Chondrocyte (in vitro differentiated cells): ENCODE measurements at regions not wholly inside any gene's neighbourhood (a gene's known extent, or its start where the extent isn't known, plus 50 kb on each side); places are given as distances from the start of the nearest gene placed in this dataset.

Source experiments
- DNase-seq: peaks from one replicate; pipeline ENCODE4 v3.0.0; 2021; ENCODE audit warnings: mixed read lengths, low spot score
- H3K27ac Mint-ChIP-seq: one replicate; pipeline ENCODE4 v1.8.0; 2021; ENCODE audit warnings: mild to moderate bottlenecking, moderate library complexity, mixed read lengths; ENCODE audit not compliant: unreplicated experiment
- H3K27me3 Mint-ChIP-seq: 2 replicates; pipeline ENCODE4 v1.8.0; 2021; ENCODE audit warnings: low read depth, mixed read lengths
- H3K36me3 Mint-ChIP-seq: 2 replicates; pipeline ENCODE4 v1.8.0; 2021; ENCODE audit warnings: low read depth, mixed read lengths
- H3K4me1 Mint-ChIP-seq: 2 replicates; pipeline ENCODE4 v1.8.0; 2021; ENCODE audit warnings: low read depth, mild to moderate bottlenecking, mixed read lengths
- H3K4me3 Mint-ChIP-seq: one replicate; pipeline ENCODE4 v1.8.0; 2021; ENCODE audit warnings: mild to moderate bottlenecking, moderate library complexity, mixed read lengths; ENCODE audit not compliant: unreplicated experiment
- H3K9me3 Mint-ChIP-seq: 2 replicates; pipeline ENCODE4 v1.8.0; 2021; ENCODE audit warnings: low read depth, mixed read lengths
- TF ChIP-seq, protein P1 (sequence below): fragments of 200-600 bp; sonication (generic); IDR thresholded peaks from 2 replicates; pipeline ENCODE4 v1.5.0; 2021; ENCODE audit warnings: antibody characterized with exemption, mild to moderate bottlenecking, moderate library complexity

DNA sequence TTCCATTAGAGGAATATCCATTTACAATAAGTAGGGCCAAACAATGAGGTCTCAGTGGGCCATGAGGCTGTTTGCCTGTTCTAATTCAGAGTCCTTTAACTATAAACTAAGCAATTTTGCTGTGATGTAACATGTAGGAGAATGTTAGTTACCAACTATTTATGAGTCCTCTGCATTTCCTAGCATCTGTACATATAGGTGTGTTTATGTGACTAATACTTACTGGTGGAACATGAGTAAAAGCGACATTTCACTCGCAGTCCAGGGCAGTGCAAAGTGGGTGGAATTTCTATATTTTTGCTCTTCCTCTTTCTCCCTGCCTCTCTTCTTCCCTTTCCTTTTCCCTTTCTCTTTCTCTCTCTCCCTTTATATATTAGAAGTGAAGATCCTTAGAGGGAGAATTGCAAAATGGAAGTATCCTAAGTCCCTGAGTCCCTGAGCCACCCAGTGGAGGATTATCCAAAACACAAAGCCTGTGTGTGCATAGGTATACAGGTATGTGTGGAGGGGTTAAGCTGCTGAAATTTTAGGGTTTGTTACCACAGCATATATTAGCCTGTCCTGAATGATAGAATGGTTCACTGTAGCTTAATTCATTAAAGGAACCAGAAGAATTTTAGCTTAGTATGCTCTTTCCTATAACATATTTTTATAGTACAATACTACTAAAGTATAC is 487.0 kb upstream of the FANCL start:
- DNase-seq, result no peak
- Mint-ChIP-seq H3K36me3 (no peaks in the 10 kb centered on the region), H3K9me3 (no peaks in the 10 kb centered on the region), H3K27ac (no peak overlapping the region), H3K4me3 (no peak overlapping the region), H3K4me1 (no peaks in the 10 kb centered on the region), H3K27me3 (peaks cover 15% of the 10 kb centered on the region)
- TF ChIP-seq, protein P1, sequence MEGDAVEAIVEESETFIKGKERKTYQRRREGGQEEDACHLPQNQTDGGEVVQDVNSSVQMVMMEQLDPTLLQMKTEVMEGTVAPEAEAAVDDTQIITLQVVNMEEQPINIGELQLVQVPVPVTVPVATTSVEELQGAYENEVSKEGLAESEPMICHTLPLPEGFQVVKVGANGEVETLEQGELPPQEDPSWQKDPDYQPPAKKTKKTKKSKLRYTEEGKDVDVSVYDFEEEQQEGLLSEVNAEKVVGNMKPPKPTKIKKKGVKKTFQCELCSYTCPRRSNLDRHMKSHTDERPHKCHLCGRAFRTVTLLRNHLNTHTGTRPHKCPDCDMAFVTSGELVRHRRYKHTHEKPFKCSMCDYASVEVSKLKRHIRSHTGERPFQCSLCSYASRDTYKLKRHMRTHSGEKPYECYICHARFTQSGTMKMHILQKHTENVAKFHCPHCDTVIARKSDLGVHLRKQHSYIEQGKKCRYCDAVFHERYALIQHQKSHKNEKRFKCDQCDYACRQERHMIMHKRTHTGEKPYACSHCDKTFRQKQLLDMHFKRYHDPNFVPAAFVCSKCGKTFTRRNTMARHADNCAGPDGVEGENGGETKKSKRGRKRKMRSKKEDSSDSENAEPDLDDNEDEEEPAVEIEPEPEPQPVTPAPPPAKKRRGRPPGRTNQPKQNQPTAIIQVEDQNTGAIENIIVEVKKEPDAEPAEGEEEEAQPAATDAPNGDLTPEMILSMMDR, result no peak

DNA sequence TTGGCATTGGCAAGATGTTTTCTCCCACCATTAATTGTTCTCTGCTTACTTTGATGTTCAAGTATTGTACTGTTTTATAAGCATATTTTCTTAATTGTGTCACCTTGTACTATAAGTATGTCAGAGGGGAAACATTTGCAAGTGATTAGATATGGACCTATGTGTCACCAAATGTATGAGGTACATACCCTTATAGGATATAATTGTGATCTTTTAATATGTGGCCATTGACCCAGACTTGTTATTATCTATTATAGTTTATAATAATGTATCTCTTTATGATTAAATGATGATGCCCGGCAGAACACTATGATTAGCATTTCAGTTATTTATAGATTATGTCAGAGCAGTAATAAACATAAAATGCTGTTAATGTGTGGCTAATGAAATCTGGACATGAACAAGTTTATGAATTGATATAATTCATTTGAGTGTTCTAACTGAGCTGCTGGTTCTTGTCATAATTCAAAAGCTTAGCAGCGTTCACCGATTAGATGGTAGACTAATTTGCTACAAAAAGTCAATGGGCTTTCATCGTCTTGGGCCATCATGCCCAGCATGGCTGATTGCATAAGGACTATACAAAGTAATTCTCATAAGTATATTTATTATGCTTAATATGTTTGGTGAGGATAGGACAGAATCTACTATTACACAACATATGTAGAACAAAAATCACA is 480.9 kb upstream of the FANCL start:
- H3K4me3 Mint-ChIP-seq, result no peak overlapping the region
- DNase-seq, result no peak
- H3K27ac Mint-ChIP-seq, result no peak overlapping the region
- H3K36me3 Mint-ChIP-seq, result no peaks in the 10 kb centered on the region
- H3K4me1 Mint-ChIP-seq, result no peaks in the 10 kb centered on the region
- H3K27me3 Mint-ChIP-seq, result peaks cover 7% of the 10 kb centered on the region
- no peaks in the 10 kb centered on the region for H3K9me3 Mint-ChIP-seq
- TF ChIP-seq, protein P1, result no peak

DNA sequence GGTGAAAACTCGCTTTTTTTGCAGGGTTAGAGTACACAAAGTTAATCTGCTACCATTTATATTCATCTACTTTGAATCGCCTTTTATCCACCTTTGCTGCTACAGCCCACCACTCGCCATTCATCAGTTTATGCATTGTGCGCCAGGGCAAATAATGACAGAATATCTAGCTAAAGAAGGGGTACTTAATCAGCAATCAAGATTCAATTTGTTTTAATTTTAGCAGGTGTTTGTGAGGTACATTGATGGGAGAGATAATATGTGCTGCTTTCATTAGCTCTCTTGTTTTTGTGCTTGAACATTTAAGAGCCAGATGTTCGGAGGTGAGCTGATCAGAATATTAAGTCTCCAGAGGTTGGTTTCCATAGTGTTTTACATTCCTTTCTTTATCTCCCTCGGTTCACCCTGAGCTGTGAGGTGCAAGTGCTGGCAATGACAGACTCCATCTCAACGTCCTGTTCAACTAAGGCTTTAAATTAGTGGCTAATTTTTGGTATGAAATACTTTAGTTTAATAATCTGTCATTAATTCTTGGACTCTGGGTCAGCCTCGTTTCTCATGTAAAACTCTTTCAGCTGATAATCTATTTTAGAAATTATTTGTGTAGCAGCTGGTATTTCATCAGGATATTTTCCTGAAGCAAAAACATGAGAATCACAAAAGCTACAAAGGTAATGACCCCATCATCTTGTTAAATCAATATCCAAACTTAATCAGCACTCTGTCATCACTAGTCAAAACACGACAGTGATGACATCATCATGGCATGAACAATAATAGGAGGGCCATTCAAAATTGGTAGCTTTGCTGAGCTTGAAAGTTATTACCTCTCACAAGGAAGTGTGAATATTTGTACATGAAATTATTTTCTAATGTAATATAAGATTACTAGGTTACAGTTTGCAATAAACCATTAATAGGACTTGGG is 479.9 kb upstream of the FANCL start:
- Mint-ChIP-seq H3K9me3 (peaks cover 3% of the 10 kb centered on the region), H3K27ac (no peak overlapping the region), H3K4me1 (no peaks in the 10 kb centered on the region), H3K36me3 (no peaks in the 10 kb centered on the region), H3K4me3 (no peak overlapping the region), H3K27me3 (peaks cover 12% of the 10 kb centered on the region)
- TF ChIP-seq, protein P1, result no peak
- DNase-seq, result no peak

DNA sequence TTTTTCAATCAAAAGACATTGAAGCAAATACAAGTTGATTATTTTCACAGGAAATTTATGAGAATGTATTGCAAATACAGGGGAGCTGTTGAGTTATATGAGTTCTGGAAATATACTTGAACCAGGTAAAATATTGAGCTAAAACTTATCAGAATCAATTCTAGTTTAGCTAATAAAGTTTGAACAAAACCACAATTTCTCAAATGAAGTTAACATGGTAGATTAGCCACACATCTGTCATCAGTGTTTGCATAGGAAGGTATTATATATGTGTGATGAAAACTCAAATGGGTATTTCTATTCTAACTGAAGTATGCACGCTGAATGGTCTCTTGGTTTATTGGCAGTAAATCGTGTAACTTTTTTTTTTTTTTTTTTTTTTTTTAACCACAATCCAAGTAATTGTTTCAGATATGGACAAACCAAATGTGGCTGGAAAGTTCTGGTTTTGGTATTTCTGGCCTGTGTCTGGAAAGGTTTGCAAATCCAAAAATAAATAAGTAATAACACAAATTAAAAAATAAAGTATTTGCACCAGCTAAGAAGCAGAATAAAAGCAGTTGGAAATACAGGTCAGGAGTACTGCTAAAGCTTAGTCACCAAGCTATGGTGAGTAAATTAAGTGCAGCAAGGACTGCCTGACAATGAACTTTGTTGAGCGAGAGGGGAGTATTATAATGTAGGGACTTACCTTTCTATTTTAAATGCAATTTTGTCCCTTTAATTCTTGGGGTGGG is 479.1 kb upstream of the FANCL start:
- Mint-ChIP-seq H3K9me3 (peaks cover 3% of the 10 kb centered on the region), H3K27me3 (peaks cover 17% of the 10 kb centered on the region), H3K36me3 (no peaks in the 10 kb centered on the region), H3K4me1 (no peaks in the 10 kb centered on the region), H3K4me3 (no peak overlapping the region), H3K27ac (no peak overlapping the region)
- TF ChIP-seq, protein P1, result no peak
- DNase-seq, result no peak
